ENCODE measurements at regions not wholly inside any gene's neighbourhood (a gene's known extent, or its start where the extent isn't known, plus 50 kb on each side); places are given as distances from the start of the nearest gene placed in this dataset.

DNA sequence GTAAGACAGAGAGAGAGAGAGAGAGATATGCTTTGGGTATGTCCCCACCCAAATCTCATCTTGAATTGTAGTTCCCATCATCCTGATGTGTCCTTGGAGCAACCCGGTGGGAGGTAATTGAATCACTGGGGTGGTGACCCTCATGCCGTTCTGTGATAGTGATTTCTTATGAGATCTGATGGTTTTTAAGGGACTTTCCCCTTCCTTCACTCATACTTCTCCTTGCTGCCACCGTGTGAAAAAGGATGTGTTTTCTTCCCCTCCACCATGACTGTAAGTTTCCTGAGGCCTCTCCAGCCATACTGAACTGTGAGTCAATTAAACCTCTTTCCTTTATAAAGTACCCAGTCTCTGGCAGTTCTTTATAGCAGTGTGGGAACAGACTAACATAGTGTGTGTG, 60.3 kb downstream of the EOMES start:
- intact Hi-C loops (cut with DNase I), result no loop called here
- no peaks in the 10 kb centered on the region for H3K9me3 ChIP-seq (ENCODE audit: control insufficient read depth, low read length)
- no peaks in the 10 kb centered on the region for H3K4me1 ChIP-seq (ENCODE audit: control insufficient read depth in 1 of 2, insufficient read depth in 2 of 2, low read length in 2 of 2)
- ATAC-seq (ENCODE audit: low FRiP score) (no peak), DNase-seq (no peak)
- no peaks in the 10 kb centered on the region for H3K36me3 ChIP-seq (ENCODE audit: control insufficient read depth in 1 of 2, insufficient read depth in 2 of 2, low read length in 1 of 2)
- no peak overlapping the region for H3K4me3 ChIP-seq (ENCODE audit: low read length in 2 of 2)
- no peaks in the 10 kb centered on the region for H3K27me3 ChIP-seq (ENCODE audit: control insufficient read depth in 1 of 2, insufficient read depth in 2 of 2, low read length in 1 of 2)
- WGBS, 2 donors, result 88 to 93% methylated on average over 3 of the region's 3 CpGs
- H3K27ac ChIP-seq (ENCODE audit: low read depth in 1 of 2, low read length in 2 of 2), result no peak overlapping the region

DNA sequence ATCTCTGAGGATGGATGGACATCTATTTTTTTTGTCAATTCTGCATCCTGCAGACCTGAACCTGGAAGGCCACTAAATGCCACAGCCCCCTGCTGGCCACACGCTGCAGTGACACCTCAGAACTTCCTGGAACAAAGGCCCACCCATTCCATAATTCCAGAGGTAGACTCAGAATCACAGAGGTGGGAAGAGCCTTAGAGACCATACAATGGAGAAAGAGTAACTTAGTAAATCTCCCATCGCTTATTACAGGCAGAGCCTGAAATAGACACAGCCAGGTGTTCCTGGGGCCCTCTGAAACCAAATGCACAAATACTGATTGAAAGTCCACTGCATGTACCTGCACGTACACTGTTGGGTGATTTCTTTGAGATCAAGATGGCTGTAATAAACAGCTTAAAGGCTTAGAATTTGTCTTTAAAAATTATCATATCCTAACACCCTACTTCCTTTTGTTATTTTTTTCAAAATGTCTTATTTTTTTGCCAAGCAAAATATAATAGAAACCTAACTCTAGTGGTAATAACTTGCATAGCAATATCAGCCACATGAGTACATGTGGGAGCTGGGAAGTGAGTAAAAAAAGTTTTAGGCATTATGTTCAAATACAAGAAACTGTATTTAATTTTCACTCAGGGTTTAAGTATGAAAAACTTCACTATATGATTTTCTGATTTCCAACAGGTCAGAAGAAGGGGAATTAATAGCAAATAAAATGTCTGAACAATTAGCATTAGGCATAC, 62.7 kb downstream of the EOMES start:
- Histone ChIP-seq H3K9me3 (ENCODE audit: control insufficient read depth, low read length) (no peaks in the 10 kb centered on the region), H3K27ac (ENCODE audit: low read depth in 1 of 2, low read length in 2 of 2) (no peak overlapping the region), H3K36me3 (ENCODE audit: control insufficient read depth in 1 of 2, insufficient read depth in 2 of 2, low read length in 1 of 2) (no peaks in the 10 kb centered on the region), H3K4me1 (ENCODE audit: control insufficient read depth in 1 of 2, insufficient read depth in 2 of 2, low read length in 2 of 2) (no peaks in the 10 kb centered on the region), H3K4me3 (ENCODE audit: low read length in 2 of 2) (no peak overlapping the region), H3K27me3 (ENCODE audit: control insufficient read depth in 1 of 2, insufficient read depth in 2 of 2, low read length in 1 of 2) (no peaks in the 10 kb centered on the region)
- WGBS, 2 donors, result 69 to 73% methylated on average over 3 of the region's 3 CpGs
- peak; percentile 61 to 82 for DNase-seq
- intact Hi-C loops (cut with DNase I), result no loop called here
- ATAC-seq (ENCODE audit: low FRiP score), result no peak

DNA sequence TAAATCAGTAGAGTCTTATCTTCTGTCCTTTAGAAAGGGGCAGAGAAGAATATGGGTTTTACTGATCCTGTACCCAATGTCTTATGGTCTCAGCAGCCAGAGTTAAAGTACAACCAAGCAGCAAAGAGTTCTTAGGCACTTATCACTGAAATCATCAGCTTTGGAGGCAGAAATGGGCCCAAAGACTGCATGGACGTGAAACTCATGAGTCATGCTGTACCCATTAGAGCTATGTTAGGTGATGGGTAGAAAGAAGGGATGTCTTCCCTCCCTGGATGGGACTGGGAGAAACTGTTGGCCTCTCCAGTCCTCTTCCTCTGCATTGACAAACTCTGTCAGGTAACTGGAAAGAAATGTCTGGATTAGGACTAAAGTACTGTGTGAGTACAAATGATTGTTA, 63.4 kb downstream of the EOMES start:
- no peak overlapping the region for H3K4me3 ChIP-seq (ENCODE audit: low read length in 2 of 2)
- 55 to 63% methylated on average over 1 of the region's 1 CpG for WGBS, 2 donors
- no peaks in the 10 kb centered on the region for H3K27me3 ChIP-seq (ENCODE audit: control insufficient read depth in 1 of 2, insufficient read depth in 2 of 2, low read length in 1 of 2)
- ATAC-seq (ENCODE audit: low FRiP score), result no peak
- intact Hi-C loops (cut with DNase I), result no loop called here
- H3K9me3 ChIP-seq (ENCODE audit: control insufficient read depth, low read length), result no peaks in the 10 kb centered on the region
- DNase-seq, result no peak
- no peaks in the 10 kb centered on the region for H3K4me1 ChIP-seq (ENCODE audit: control insufficient read depth in 1 of 2, insufficient read depth in 2 of 2, low read length in 2 of 2)
- H3K27ac ChIP-seq (ENCODE audit: low read depth in 1 of 2, low read length in 2 of 2), result no peak overlapping the region
- no peaks in the 10 kb centered on the region for H3K36me3 ChIP-seq (ENCODE audit: control insufficient read depth in 1 of 2, insufficient read depth in 2 of 2, low read length in 1 of 2)

DNA sequence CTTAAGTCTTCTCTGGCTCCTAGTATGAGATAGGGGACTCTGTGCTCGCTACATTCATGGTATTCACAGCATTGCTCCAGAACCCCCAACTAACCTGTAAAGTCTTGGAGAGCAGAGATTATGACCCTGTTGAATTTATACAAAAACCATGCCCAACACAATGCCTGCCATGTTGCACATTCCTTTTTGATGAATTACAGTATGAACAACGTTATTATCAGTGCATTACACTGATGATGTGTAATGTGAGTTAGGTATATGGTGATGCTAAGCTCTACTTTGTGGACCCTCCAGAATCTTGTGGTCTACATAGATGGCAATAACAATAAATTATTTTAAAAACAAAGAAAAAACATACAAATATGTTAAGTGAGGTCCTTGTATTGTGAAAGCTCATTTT, 64.3 kb downstream of the EOMES start:
- ATAC-seq (ENCODE audit: low FRiP score), result no peak
- H3K27ac ChIP-seq (ENCODE audit: low read depth in 1 of 2, low read length in 2 of 2), result no peak overlapping the region
- intact Hi-C loops (cut with DNase I), result no loop called here
- H3K4me1 ChIP-seq (ENCODE audit: control insufficient read depth in 1 of 2, insufficient read depth in 2 of 2, low read length in 2 of 2), result no peaks in the 10 kb centered on the region
- H3K27me3 ChIP-seq (ENCODE audit: control insufficient read depth in 1 of 2, insufficient read depth in 2 of 2, low read length in 1 of 2), result no peaks in the 10 kb centered on the region
- no peak overlapping the region for H3K4me3 ChIP-seq (ENCODE audit: low read length in 2 of 2)
- WGBS, 2 donors, result 60 to 65% methylated on average over 2 of the region's 2 CpGs
- H3K9me3 ChIP-seq (ENCODE audit: control insufficient read depth, low read length), result no peaks in the 10 kb centered on the region
- DNase-seq, result no peak
- no peaks in the 10 kb centered on the region for H3K36me3 ChIP-seq (ENCODE audit: control insufficient read depth in 1 of 2, insufficient read depth in 2 of 2, low read length in 1 of 2)

DNA sequence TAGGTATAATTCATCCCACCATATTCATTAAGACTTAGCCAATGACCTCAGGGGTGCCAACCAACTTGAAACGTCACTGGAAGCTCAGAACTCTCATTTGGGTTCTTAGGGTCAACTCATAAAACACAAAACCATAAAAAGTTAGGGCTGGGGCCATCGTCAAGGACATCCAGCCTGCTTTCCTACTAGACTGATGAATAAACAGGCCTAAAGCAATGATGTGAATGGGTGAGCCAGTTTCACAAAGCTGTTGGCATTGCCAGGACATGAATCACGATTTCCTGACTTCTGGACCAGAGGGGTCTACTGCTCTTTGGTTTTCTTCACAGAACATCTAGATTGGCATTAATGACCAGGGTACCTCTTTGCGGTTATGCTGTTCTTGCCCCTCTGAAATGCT, 64.7 kb downstream of the EOMES start:
- Histone ChIP-seq H3K27ac (ENCODE audit: low read depth in 1 of 2, low read length in 2 of 2) (no peak overlapping the region), H3K9me3 (ENCODE audit: control insufficient read depth, low read length) (no peaks in the 10 kb centered on the region), H3K27me3 (ENCODE audit: control insufficient read depth in 1 of 2, insufficient read depth in 2 of 2, low read length in 1 of 2) (no peaks in the 10 kb centered on the region), H3K36me3 (ENCODE audit: control insufficient read depth in 1 of 2, insufficient read depth in 2 of 2, low read length in 1 of 2) (no peaks in the 10 kb centered on the region), H3K4me1 (ENCODE audit: control insufficient read depth in 1 of 2, insufficient read depth in 2 of 2, low read length in 2 of 2) (no peaks in the 10 kb centered on the region), H3K4me3 (ENCODE audit: low read length in 2 of 2) (no peak overlapping the region)
- ATAC-seq (ENCODE audit: low FRiP score) (no peak), DNase-seq (no peak)
- intact Hi-C loops (cut with DNase I), result no loop called here
- 85 to 91% methylated on average over 4 of the region's 4 CpGs for WGBS, 2 donors

DNA sequence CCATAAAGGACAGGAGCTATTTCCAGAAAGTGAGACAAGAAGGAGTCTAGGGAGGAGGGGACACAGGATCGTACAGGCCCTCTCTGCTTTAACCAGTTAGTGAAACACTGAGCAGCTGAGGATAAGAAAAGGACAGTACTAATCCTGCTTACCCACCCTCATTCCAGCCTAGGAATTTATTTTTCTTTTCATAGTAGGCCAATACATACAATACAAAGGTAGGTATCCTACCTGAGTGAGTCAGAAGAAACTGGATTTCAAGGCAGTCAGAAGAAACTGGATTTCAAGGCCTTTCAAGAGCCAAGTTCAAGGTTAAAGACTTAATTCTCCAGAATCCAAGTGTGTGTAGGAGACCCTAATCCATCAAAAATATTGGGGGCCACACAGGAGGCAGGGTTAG, 65.3 kb downstream of the EOMES start:
- intact Hi-C loops (cut with DNase I), result no loop called here
- 68 to 71% methylated on average over 1 of the region's 1 CpG for WGBS, 2 donors
- Histone ChIP-seq H3K4me1 (ENCODE audit: control insufficient read depth in 1 of 2, insufficient read depth in 2 of 2, low read length in 2 of 2) (no peaks in the 10 kb centered on the region), H3K9me3 (ENCODE audit: control insufficient read depth, low read length) (no peaks in the 10 kb centered on the region), H3K27me3 (ENCODE audit: control insufficient read depth in 1 of 2, insufficient read depth in 2 of 2, low read length in 1 of 2) (no peaks in the 10 kb centered on the region), H3K27ac (ENCODE audit: low read depth in 1 of 2, low read length in 2 of 2) (no peak overlapping the region), H3K4me3 (ENCODE audit: low read length in 2 of 2) (no peak overlapping the region), H3K36me3 (ENCODE audit: control insufficient read depth in 1 of 2, insufficient read depth in 2 of 2, low read length in 1 of 2) (no peaks in the 10 kb centered on the region)
- ATAC-seq (ENCODE audit: low FRiP score) (no peak), DNase-seq (no peak)

DNA sequence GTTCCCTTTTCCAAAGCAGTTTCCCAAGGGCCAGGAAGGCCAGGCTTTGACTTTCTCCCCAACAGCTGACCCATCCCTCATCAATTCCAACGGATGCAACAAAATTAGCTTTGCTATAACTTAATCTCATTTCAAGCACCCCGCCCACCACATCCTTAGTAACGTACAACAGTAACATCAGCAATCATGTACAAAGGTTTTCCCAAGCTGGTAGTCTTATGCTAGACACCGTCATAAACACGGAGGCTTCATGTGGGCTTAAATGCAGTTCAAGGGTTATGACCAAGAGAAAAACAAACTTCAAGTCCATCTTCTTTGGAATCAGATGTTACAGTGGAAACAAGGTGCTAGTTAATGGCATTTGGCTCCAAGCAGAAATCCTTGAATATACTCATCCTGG, 66.6 kb downstream of the EOMES start:
- DNase-seq, result no peak
- Histone ChIP-seq H3K4me3 (ENCODE audit: low read length in 2 of 2) (no peak overlapping the region), H3K27ac (ENCODE audit: low read depth in 1 of 2, low read length in 2 of 2) (no peak overlapping the region), H3K27me3 (ENCODE audit: control insufficient read depth in 1 of 2, insufficient read depth in 2 of 2, low read length in 1 of 2) (no peaks in the 10 kb centered on the region), H3K4me1 (ENCODE audit: control insufficient read depth in 1 of 2, insufficient read depth in 2 of 2, low read length in 2 of 2) (no peaks in the 10 kb centered on the region), H3K9me3 (ENCODE audit: control insufficient read depth, low read length) (no peaks in the 10 kb centered on the region), H3K36me3 (ENCODE audit: control insufficient read depth in 1 of 2, insufficient read depth in 2 of 2, low read length in 1 of 2) (no peaks in the 10 kb centered on the region)
- WGBS, 2 donors, result 95 to 99% methylated on average over 5 of the region's 5 CpGs
- no peak for ATAC-seq (ENCODE audit: low FRiP score)
- intact Hi-C loops (cut with DNase I), result no loop called here

DNA sequence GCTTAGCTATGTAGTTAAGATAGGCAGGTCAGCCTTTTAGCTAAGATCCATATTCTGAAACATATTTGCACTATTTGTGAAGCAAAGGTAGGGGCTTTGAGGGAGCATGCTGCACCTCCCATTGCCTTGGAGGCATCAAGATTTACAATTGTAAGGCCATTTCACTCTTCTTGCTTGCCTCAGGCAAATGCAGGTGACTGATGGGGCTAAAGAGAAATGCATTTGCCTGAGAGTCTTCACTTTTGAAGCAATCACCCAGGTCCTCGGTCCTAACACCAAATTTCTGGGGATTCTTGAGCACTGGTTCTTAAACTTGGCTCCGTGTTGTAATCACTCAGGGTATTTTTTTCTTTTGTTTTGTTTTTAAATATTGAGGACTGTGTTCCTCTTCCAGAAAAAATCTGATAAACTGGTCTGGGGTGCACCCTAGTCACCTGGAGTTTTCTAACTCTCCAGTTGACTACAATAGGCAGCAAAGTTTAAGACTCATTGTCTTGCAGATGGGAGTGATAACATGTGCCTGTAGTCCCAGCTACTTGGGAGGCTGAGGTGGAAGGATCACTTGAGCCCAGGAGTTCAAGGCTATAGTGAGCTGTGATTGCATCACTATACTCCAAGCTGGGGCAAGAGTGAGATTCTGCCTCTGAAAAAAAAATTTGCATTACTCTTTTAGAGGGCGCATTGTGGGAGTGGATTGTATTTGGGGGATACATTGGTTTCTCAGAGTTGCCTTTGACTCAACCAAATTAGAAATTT, 68.1 kb downstream of the EOMES start:
- Histone ChIP-seq H3K9me3 (ENCODE audit: control insufficient read depth, low read length) (no peaks in the 10 kb centered on the region), H3K4me3 (ENCODE audit: low read length in 2 of 2) (no peak overlapping the region), H3K27me3 (ENCODE audit: control insufficient read depth in 1 of 2, insufficient read depth in 2 of 2, low read length in 1 of 2) (no peaks in the 10 kb centered on the region), H3K36me3 (ENCODE audit: control insufficient read depth in 1 of 2, insufficient read depth in 2 of 2, low read length in 1 of 2) (no peaks in the 10 kb centered on the region), H3K4me1 (ENCODE audit: control insufficient read depth in 1 of 2, insufficient read depth in 2 of 2, low read length in 2 of 2) (no peaks in the 10 kb centered on the region), H3K27ac (ENCODE audit: low read depth in 1 of 2, low read length in 2 of 2) (no peak overlapping the region)
- WGBS, 2 donors, result 97% methylated on average over 3 of the region's 3 CpGs
- DNase-seq (no peak), ATAC-seq (ENCODE audit: low FRiP score) (no peak)
- intact Hi-C loops (cut with DNase I), result no loop called here

DNA sequence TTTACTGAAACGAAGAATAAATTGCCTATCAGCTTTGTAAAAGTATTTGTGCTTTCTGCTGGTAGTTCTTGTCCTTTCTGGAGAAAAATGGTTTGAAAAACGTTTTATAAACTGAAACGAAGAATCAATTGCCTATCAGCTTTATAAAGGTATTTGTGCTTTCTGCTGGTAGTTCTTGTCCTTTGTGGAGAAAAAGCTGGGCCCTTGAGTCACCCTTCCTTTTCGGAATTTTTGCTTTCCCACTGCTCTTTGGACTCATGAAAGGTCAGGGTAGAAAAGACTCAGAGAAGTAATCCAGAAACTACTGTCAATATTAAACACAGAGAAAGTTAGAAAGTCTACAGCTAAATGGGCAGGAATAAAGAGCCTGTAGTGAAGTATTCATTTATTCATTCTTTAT, 72.8 kb downstream of the EOMES start:
- H3K27ac ChIP-seq (ENCODE audit: low read depth in 1 of 2, low read length in 2 of 2), result no peak overlapping the region
- no peaks in the 10 kb centered on the region for H3K36me3 ChIP-seq (ENCODE audit: control insufficient read depth in 1 of 2, insufficient read depth in 2 of 2, low read length in 1 of 2)
- intact Hi-C loops (cut with DNase I), result no loop called here
- DNase-seq, result no peak
- H3K27me3 ChIP-seq (ENCODE audit: control insufficient read depth in 1 of 2, insufficient read depth in 2 of 2, low read length in 1 of 2), result no peaks in the 10 kb centered on the region
- H3K4me3 ChIP-seq (ENCODE audit: low read length in 2 of 2), result no peak overlapping the region
- H3K4me1 ChIP-seq (ENCODE audit: control insufficient read depth in 1 of 2, insufficient read depth in 2 of 2, low read length in 2 of 2), result no peaks in the 10 kb centered on the region
- H3K9me3 ChIP-seq (ENCODE audit: control insufficient read depth, low read length), result no peaks in the 10 kb centered on the region
- WGBS, 2 donors, result 84 to 88% methylated on average over 4 of the region's 4 CpGs
- no peak for ATAC-seq (ENCODE audit: low FRiP score)
